ENCODE measurements at regions not wholly inside any gene's neighbourhood (a gene's known extent, or its start where the extent isn't known, plus 50 kb on each side); places are given as distances from the start of the nearest gene placed in this dataset.

- Histone ChIP-seq H3K9ac (no peak overlapping the region), H3K27ac (no peak overlapping the region), H3K36me3 (ENCODE audit: insufficient read depth) (no peaks in the 10 kb centered on the region), H3K4me3 (IDR thresholded peaks at IDR 0.05; ENCODE audit: insufficient read depth, low read depth, low read length) (no peak overlapping the region), H3K4me1 (ENCODE audit: low read depth, poor library complexity, severe bottlenecking) (no peaks in the 10 kb centered on the region), H3K4me2 (no peak overlapping the region), H3K27me3 (ENCODE audit: insufficient read depth, low read depth) (no peaks in the 10 kb centered on the region), H3K79me2 (ENCODE audit: insufficient read depth, low read depth) (no peaks in the 10 kb centered on the region), H4K20me1 (ENCODE audit: insufficient read depth) (no peaks in the 10 kb centered on the region), H2AFZ (ENCODE audit: low read depth) (no peak overlapping the region)
- no peak for TF ChIP-seq CTCF (conservative IDR thresholded peaks at IDR 0.05; ENCODE audit: low read depth, low read length)
Measured at GRCh38 chr4:17066236-17066635, 167.8 kb upstream of the LDB2 start.

GRCh38 chr4:17065821-17066220 lies 167.4 kb upstream of the LDB2 start:
- TF ChIP-seq CTCF (conservative IDR thresholded peaks at IDR 0.05; ENCODE audit: low read depth, low read length) = no peak
- no peak overlapping the region for H3K9ac ChIP-seq
- H4K20me1 ChIP-seq (ENCODE audit: insufficient read depth) = no peaks in the 10 kb centered on the region
- H3K27me3 ChIP-seq (ENCODE audit: insufficient read depth, low read depth) = no peaks in the 10 kb centered on the region
- H3K36me3 ChIP-seq (ENCODE audit: insufficient read depth) = no peaks in the 10 kb centered on the region
- H3K4me1 ChIP-seq (ENCODE audit: low read depth, poor library complexity, severe bottlenecking) = no peaks in the 10 kb centered on the region
- H3K4me3 ChIP-seq (IDR thresholded peaks at IDR 0.05; ENCODE audit: insufficient read depth, low read depth, low read length) = no peak overlapping the region
- H3K27ac ChIP-seq = no peak overlapping the region
- no peak overlapping the region for H3K4me2 ChIP-seq
- H2AFZ ChIP-seq (ENCODE audit: low read depth) = no peak overlapping the region
- H3K79me2 ChIP-seq (ENCODE audit: insufficient read depth, low read depth) = no peaks in the 10 kb centered on the region

- Histone ChIP-seq H3K4me2 (no peak overlapping the region), H2AFZ (ENCODE audit: low read depth) (no peak overlapping the region), H3K36me3 (ENCODE audit: insufficient read depth) (no peaks in the 10 kb centered on the region)
Measured at GRCh38 chr4:17064959-17065358, 166.5 kb upstream of the LDB2 start.

DNA sequence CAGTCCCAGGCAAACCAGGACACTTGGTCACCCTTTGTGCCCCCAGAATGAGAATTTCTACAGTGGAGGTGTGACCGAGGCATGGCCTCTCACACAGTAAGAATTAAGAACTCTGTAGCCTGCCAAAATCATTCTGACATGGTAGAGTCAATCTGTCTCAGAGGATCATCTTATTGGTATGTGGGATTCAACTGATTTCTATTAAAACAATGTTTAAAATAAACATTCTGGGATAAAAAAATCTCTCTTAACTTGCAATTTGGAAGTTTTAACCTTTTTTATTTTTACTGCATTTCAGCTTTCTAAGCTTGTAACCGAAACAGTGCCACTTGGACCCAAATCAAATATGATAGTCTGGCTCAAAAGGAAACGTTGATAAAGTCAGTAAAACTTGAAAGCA lies 165.4 kb upstream of the LDB2 start:
- Histone ChIP-seq H3K79me2 (ENCODE audit: insufficient read depth, low read depth) (no peaks in the 10 kb centered on the region), H3K4me2 (no peak overlapping the region), H3K36me3 (ENCODE audit: insufficient read depth) (no peaks in the 10 kb centered on the region), H4K20me1 (ENCODE audit: insufficient read depth) (no peaks in the 10 kb centered on the region), H3K27me3 (ENCODE audit: insufficient read depth, low read depth) (no peaks in the 10 kb centered on the region), H2AFZ (ENCODE audit: low read depth) (no peak overlapping the region), H3K4me3 (IDR thresholded peaks at IDR 0.05; ENCODE audit: insufficient read depth, low read depth, low read length) (no peak overlapping the region), H3K4me1 (ENCODE audit: low read depth, poor library complexity, severe bottlenecking) (no peaks in the 10 kb centered on the region), H3K27ac (no peak overlapping the region), H3K9ac (no peak overlapping the region)
- TF ChIP-seq CTCF (conservative IDR thresholded peaks at IDR 0.05; ENCODE audit: low read depth, low read length) = no peak

More at GRCh38 chr4:17064959-17065358, 166.5 kb upstream of the LDB2 start:
- no peak for TF ChIP-seq CTCF (conservative IDR thresholded peaks at IDR 0.05; ENCODE audit: low read depth, low read length)
- Histone ChIP-seq H3K79me2 (ENCODE audit: insufficient read depth, low read depth) (no peaks in the 10 kb centered on the region), H3K27me3 (ENCODE audit: insufficient read depth, low read depth) (no peaks in the 10 kb centered on the region), H3K4me1 (ENCODE audit: low read depth, poor library complexity, severe bottlenecking) (no peaks in the 10 kb centered on the region), H4K20me1 (ENCODE audit: insufficient read depth) (no peaks in the 10 kb centered on the region), H3K27ac (no peak overlapping the region), H3K4me3 (IDR thresholded peaks at IDR 0.05; ENCODE audit: insufficient read depth, low read depth, low read length) (no peak overlapping the region), H3K9ac (no peak overlapping the region)
